GM19043 (cell line): ENCODE measurements at regions not wholly inside any gene's neighbourhood (a gene's known extent, or its start where the extent isn't known, plus 50 kb on each side); places are given as distances from the start of the nearest gene placed in this dataset.

Experiments used
- ATAC-seq: cut with Tn5 transposase; IDR thresholded peaks from one replicate; pipeline ENCODE4 v1.9.1; 2021; ENCODE audit warnings: low read depth; ENCODE audit not compliant: unreplicated experiment

DNA sequence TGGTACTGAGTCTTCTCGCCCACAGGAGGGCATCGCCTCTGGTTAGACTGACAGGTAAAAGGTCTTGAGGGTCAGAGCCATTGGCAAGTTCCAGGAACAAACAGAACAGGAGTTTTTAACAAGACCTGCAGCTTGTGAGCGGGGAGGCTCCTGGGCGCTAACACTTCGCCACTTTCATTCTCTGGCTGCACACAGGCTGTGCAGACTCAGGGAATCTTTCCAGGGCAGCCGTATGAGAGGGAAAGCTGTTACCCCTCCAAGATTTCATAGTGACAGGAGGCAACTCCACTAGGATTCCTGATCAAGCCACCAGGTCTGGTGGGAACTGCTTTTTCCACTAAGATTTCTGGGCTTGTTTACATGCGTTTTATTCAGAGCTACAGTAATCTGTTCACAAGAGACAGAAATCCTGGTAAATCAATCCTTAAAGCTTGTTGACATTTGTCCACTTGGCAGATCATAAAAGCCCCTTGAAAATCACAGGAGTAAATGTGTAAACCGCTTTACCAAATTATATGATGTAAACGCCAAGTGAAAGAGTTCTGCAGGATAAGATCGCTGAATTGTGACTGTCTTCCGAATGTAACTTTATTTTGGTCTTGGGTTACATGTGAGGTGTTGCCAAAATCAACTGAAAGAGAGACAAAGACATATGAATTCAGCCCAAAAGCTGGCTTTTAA is 190.6 kb downstream of the MZT1 start:
- no peak for ATAC-seq

DNA sequence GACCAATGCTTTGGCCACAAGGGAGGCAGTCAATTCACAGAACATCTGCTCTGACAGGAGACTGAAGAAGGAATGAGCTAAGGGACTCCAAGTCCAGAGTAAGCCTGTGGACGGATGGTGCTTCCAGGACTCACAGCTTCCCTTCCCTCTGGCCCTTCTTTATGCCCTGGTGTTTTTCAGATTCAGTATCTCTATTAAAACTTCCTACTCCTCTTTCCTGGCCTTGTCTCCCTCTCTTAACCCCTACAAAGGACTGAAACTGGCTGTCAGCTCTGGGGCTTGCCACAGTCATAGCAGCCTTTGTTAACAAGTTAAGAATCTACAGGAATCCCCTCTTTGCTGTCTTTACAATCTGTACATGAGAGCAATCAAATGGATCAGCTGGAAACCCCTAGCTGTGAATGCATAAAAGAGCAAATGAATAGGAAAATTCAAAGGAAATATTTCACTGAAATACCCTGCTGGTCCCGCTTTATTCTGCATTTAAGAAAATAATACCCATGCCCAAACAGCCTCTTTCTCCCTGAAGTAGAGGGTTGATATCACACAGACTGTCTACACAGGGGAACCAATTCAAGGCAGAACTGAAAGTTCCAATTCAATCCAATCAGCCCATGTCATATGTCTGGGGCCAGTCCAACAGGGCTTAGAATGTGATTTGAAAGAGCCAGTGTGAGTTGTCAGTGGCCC is 192.3 kb downstream of the MZT1 start:
- ATAC-seq, result no peak

DNA sequence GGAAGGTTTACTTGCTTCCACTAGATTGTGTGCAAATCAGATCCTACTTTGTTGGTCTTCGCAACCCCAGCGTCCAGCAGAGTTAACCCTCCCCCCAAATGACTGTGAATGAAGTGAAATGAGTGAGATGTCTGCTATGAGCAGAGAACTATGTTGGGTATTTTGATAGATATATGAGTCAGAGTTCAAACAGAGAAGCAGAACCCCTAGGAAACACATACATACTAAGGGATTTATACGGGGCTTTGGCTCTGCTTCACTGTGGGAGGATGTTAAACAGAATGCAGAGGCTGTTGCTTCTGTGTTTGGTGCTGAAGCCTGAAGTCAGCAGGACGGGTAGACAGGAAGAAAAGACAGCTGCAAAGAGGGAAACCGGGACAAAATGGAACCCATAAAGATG is 197.0 kb downstream of the MZT1 start:
- ATAC-seq, result no peak

DNA sequence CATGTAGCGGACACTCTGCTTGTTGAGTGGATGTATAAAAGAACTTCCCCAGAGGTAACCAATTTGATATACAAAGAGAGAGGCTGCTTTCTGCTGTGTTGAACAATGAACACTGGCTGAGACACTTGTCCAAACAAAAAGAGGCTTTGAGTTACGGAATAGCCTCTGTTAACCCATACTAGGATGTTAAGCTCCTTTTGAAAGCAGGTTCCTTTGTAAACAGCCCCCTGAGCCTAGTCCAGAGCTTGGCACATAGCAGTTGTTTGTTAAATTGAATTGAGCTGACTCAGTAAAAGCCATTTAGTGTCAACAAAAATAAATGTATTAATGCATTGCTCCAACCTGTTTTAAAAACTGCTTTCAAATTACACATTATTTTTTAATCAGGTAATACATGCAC is 200.1 kb downstream of the MZT1 start:
- ATAC-seq, result no peak

DNA sequence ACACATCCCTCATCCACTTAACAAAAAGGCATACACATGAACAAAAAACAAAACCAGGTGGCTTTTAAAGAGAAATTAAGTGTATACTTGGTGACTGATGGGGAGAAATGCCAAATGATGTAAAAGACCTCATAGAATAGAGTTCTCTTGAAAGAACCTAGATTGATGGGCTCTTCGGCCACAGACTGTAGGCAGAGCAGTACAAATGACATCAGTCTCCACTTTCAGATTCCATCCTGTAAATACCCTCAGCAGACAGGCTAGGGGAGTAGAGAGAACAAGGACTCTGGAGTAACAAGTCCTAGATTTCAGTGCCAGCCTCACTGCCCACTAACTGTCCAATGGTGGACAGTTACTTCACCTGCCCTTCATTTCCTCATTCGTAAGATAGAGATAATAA is 203.8 kb downstream of the MZT1 start:
- ATAC-seq, result no peak

DNA sequence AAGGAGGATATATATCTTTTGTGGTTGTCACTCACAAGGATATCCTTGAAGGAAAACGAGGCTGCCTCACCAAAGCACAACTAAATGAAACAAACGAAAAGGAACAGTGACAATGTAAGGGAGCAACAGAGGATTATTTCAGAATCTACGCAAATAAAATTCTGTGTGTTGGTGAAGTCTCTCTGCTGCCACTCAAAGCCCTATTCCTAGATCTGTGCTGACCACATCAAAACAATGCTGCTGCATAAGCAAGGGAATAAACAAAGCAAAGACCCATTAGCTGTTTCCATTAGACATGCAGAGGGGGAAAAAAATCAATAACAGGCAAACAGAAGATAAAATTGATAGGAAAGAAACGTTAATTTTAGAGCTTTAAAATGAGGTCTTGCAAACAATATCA is 204.4 kb downstream of the MZT1 start:
- ATAC-seq, result no peak

DNA sequence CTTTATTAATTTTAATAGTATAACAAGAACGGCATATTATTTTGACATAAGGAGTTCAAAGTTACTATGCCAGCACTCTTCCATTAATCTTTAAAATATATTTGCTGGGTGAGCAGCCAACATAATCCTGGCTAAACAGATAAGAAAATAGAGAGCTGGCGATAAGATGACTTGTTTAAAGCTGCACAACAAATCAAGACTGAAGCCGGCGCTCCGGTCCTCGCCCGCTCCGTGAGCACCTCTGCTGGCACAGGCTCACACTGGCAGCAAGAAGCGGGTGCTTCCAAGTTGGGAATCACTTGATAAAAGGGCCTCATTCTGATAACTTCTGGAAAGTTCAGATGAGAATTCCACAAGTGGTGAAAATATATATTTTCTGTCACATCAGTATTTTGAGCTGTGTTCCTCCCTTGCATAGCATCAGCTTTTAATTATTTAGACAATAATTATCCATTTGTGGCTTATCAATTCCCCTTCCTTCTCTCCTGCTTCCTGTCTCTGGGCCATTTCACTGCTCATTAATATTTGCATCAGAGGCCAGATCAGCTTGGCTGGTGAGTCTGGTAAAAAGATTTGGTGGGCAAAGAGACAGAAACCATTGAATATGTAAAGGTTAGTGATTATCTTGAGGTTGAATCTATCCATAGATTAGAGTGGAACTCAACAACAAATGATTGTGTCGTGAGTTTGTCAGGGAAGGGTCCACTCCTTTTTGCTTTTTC is 205.3 kb downstream of the MZT1 start:
- no peak for ATAC-seq

DNA sequence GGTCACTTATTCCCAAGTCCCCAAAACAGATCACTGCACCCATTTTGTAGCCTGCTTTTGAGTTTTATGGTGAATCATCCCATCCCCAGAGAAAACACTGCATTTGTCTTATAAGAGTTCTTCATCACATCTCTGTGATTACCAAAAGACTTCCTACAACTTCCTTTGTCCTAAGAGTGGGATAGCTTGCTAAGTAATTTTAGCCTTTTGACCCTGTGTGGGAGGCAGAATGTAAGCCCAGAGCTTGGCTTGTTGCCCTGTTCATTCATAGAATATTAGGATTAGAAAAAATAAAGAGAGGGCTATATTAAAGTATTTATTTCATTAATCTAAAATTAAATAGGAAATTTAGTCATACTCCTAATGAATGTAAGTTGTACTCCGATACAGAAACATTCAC is 213.3 kb downstream of the MZT1 start:
- no peak for ATAC-seq

DNA sequence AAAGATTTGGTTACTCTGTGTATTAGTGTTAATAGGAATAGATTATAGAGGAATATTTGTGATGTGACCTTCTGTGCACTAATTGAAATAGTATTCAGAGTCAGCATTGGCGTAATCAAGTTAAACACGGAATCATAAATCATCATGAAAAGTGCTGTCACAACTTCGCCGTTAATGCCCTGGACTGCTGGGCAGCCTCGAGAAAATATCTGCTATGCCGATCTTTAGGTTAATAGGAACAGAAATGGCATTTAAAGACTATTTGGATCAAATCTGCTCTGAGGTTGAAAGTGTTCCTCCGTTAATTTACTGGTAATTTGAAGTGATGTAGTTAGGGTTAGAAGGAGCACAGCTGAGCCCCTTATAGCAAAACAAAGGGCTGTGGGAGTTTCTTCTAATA is 219.0 kb downstream of the MZT1 start:
- ATAC-seq, result no peak

DNA sequence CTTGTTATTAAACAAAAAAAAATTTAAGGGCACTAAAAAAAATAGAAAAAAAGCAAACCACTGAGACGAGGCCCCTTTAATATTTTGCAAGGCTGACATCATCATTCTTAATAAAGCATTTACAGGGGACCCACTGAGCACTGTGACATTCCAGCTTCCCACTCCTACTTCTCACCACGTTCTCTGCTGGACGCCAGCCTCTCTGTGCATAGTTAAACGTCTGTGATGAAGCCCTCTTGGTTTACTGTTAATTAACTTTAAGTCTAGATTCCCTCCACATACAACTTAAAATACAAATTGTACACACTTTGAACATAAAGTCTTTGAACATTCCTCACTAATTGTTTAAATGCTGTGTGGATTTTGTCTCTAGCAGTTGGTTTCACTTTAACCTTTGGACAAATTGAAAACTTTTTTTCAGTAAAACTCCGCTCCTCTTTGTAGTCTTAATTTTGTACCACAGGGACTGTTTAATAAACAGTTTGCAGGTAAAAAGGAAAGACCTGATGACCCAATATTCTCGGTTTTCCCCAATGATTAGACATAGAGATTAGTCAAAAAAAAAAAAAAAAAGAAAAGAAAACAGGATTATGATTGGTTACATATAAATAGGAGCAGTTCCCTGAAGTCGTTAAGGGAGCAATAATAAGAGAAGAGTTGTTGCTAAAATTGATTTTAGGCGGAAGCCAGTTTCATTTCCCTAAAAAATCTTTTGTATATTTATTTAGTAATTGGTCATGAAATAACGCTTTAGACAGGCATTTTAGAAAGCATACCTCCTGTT is 219.8 kb downstream of the MZT1 start:
- no peak for ATAC-seq

DNA sequence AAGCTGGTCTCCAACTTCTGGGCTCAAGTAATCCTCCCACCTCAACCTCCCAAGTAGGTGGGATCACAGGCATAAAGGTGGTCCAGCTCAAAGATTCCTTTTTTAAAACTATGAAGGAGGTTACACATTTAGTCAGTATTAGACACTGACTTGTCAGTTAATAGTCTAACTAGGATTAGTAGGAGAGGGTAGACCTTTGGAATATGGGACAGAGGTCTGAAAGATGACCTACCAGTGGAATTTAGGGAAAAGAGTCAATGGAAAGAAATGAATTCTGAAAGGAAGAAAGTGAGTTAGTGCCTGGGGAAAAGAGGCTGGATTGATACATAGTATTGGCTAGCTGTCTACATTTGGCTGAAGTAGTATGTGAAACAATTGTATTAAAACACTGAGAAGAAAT is 220.7 kb downstream of the MZT1 start:
- ATAC-seq, result no peak

DNA sequence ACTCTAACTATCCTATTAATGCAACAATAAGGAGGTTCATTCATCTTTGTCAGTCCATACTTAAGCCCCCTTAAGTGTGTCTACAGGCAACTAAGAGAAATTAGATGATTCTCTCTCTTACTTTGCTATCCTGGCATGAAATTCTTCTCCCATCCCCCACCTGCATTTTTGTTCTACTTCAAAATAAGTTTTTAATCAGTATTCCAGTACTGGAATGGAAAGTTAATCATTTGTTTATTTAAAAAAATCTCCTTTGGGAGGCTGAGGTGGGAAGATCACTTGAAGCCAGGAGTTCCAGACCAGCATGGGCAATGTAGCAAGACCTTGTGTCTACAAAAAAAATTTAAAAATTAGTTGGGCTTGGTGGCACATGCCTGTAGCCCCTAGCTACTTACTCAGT is 222.1 kb downstream of the MZT1 start:
- no peak for ATAC-seq

DNA sequence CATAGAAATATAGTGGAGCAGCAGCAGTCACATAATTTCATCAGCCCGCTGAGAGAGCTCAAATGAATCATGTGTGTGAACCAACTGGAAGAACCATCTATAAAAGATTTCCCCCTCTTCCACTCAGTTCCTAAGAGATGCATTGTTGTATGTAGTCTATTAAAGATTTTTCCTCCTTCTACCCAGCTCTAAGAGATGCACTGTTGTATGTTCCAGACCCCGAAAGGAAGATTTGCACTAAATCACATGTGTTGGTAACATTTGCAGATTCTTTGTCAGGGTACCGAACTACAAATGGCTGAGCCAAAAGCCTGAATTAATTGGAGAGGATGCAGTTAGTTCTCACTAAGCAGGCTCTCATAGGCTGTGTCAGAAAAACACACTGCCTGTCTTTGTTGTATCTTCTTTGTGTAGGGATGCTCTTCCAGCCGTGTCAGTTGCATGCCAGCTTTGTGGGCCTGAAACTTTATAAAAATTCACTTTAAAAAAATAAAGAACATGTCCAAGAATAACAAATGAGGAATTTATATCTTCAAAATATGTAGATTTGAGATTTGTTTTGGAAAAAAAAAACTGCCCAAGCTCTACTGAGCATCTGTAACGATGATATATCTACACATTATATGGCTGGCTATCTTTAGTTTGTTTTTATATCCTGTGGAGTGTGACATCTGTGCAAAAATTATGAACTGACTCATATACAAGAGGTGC is 223.1 kb downstream of the MZT1 start:
- no peak for ATAC-seq

DNA sequence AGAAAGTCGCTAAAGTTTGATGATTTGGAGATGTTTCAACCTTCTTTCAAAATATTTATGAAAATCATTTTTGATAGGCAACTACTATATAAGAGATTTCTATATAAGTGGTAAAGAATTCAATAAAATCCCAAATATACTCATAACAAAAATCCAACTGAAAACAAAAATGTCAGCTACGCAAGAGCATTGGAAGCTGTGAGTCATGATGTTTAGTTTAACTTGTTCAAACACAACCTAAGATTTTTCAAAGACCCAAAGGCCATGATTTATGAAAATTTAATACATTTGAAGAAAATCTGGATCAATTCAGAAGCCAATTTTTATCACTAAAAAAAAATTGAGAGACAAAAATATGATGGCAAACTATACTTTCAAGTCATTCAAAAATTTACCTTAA is 226.6 kb downstream of the MZT1 start:
- no peak for ATAC-seq

DNA sequence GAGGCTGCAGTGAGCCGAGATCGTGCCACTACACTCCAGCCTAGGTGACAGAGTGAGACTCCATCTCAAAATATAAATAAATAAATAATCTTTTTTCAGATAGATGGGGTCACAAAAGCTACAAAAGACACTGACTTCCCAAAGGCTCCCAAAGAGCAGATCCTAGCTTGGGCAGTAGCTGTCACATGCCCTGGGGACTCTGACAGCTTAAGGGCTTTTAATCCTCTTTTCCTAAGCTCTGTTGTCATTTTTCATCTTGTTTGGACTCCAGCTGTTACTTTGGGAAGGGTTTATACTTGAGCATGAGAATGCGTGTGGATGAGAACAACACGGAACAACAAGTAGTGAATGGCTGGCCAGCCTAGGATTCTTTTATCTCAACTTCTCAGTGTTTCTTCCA is 231.7 kb downstream of the MZT1 start:
- ATAC-seq, result no peak

DNA sequence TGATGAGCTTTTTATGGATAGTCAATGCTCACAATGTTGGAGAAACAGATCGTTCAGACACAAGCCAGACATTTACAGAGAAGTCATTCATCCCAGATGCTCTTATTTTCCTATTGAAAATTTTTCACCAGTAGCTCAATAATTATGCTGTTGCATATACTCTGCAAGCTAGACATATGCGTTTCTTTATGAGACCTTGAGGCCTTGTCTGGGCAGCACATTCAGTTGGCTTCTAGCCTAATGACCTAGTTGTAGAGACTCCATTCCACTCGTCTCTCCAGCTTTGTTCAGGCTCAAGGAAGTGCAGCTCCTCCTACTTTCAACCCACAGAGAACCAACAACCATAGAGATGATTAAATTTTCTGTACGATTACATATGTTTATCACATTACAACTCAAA is 237.7 kb downstream of the MZT1 start:
- no peak for ATAC-seq

DNA sequence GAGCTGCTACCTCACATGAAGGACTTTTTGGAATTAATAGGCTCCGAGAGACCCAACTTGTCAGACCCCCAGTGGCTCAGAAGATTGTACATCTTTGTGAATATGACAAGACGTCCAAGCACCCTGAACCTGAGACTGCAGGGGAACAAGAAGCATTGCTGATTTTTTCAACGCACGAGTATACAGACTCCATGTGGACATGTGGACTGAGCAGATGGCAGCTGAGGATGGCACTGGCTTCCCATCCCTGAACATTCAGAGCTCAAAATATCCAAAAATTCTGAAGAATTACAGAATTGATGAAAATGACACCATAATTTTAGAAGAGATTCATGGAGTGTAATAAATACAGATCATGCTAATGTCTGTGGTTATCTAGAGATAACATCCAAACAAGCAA is 254.1 kb downstream of the MZT1 start:
- no peak for ATAC-seq

DNA sequence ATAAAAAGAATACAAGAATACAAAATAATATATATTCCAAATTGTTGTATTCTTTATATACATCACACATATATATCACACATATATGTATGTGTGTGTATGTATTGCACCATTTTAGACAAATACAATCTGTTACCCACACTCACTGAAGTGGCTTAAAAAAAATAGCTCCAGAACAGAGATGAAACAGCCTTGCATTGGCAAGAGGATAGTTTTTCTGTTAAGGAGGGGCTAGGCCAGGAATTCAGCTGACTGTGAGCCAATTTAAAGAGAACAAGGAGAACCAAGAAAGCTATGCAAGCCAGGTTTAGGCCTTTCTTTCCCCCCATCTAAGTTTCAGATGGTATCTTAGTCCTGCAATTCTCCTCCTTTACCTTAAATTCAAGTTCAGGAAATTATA is 257.5 kb downstream of the MZT1 start:
- ATAC-seq, result no peak

DNA sequence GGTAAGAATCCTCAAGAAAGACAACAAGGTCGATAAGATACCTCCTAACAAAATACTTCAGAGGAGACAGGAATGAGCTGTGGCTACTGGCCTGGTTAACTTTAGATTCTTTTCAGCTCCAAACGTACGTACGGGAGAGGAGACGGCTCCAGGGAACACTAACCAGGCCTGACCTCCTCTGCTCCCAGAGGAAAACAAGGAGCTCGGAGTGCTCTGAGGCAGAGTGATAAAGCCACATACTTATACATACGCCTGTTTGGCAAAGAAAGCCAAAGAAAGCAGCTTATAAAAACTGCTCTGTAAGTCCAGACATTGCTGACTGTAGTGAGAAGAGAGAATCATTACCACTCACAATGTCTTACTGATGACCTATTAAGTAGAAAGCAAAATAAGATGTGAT is 263.9 kb downstream of the MZT1 start:
- ATAC-seq, result no peak

DNA sequence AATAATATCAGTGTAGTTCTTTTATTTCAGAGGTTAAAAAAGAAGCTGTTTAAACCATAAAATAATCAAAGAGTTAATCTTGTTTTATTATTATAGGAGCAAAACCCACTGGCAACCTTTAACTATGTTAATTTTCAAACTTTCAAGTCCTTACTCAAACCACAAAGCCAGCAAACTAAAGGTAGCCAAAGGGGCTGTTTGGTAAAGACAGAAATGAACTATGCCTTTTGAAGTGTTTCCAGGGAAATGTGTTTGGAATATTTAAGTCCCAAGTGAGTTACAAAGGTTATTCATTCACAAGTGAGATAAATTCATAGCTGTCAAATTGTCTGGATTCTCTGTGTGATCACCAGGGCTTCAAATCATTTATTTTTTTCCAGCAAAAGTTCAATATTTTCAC is 264.7 kb downstream of the MZT1 start:
- ATAC-seq, result no peak

DNA sequence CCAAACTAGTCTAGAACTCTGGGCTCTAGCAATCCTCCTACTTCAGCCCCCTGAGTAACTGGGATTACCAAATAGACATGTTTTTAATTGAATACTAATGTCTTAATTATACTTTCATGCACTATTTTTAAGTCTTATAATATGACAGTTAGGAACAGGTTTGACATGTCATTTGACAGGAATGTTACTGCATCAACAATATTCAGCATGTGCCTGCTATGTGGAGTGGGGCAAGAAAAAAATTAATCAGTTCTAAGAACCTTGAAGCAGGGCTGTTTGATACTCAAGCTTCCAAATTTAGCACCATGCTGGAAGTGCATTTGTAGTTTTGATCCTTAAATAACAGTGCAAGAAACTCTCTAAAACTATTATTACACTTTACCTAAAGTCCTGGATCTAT is 265.3 kb downstream of the MZT1 start:
- ATAC-seq, result no peak
